ENCODE measurements at regions not wholly inside any gene's neighbourhood (a gene's known extent, or its start where the extent isn't known, plus 50 kb on each side); places are given as distances from the start of the nearest gene placed in this dataset.

GRCh38 chr14:106390947-106391346 lies 864.6 kb downstream of the TMEM121 start:
- dilution Hi-C loops (cut with MboI; ENCODE audit: extremely low pct_ligation_motif_present, low sequenced_read_pairs) = no loop called here
- no peak overlapping the region for H2AFZ ChIP-seq (ENCODE audit: low read depth, low read length)
- no peak overlapping the region for H3K27ac ChIP-seq (ENCODE audit: insufficient read depth, low read depth, low read length)
- no peaks in the 10 kb centered on the region for H4K20me1 ChIP-seq (replicated peaks; ENCODE audit: control insufficient read depth, extremely low read depth, insufficient read depth, low read length)
- ChIA-PET POLR2A (no interaction called here), CTCF (no interaction called here)
- DNase-seq (ENCODE audit: low read depth, low spot score) (no peak), FAIRE-seq (no peak)
- BruUV-seq (replicated peaks) = no TSS peak
- H3K9me3 ChIP-seq (replicated peaks; ENCODE audit: control insufficient read depth, insufficient read depth, low read length) = peaks cover 7% of the 10 kb centered on the region
- no peak overlapping the region for H3K4me2 ChIP-seq (ENCODE audit: insufficient read depth, low read length)
- TF ChIP-seq FOS (IDR thresholded peaks at IDR 0.05; ENCODE audit: borderline replicate concordance, insufficient read depth, low read length) = no peak
- TF ChIP-seq GATA2 (IDR thresholded peaks at IDR 0.05; ENCODE audit: insufficient read depth, insufficient read length, low read depth, low read length) = no peak
- no peak for TF ChIP-seq EZH2 (IDR thresholded peaks at IDR 0.05; ENCODE audit: borderline replicate concordance, low read depth, low read length, severe bottlenecking)
- TF ChIP-seq CTCF (IDR thresholded peaks at IDR 0.05; ENCODE audit: extremely low read depth in 1 of 2, insufficient read depth in 1 of 2, low read depth in 1 of 2, low read length in 2 of 2) = no peak
- TF ChIP-seq POLR2A (IDR thresholded peaks at IDR 0.05; ENCODE audit: low read depth, low read length) = no peak
- TF ChIP-seq MYC (IDR thresholded peaks at IDR 0.05; ENCODE audit: low read depth, low read length) = no peak
- TF ChIP-seq, protein P1, sequence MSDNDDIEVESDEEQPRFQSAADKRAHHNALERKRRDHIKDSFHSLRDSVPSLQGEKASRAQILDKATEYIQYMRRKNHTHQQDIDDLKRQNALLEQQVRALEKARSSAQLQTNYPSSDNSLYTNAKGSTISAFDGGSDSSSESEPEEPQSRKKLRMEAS (IDR thresholded peaks at IDR 0.05; ENCODE audit: insufficient read depth, insufficient read length) = no peak
- no peak for TF ChIP-seq POLR2AphosphoS5 (IDR thresholded peaks at IDR 0.05; ENCODE audit: insufficient read depth, low read depth, low read length)
- intact Hi-C loops (cut with micrococcal nuclease) = no loop called here
- H3K4me1 ChIP-seq (ENCODE audit: control insufficient read depth, extremely low read depth, insufficient read depth, low read length) = no peaks in the 10 kb centered on the region
- no peaks in the 10 kb centered on the region for H3K79me2 ChIP-seq (ENCODE audit: control insufficient read depth, insufficient read depth, low read length)
- H3K9me1 ChIP-seq (replicated peaks; ENCODE audit: control insufficient read depth, extremely low read depth, insufficient read depth, low read length) = no peaks in the 10 kb centered on the region
- H3K4me3 ChIP-seq (replicated peaks in 1 of 3; ENCODE audit: insufficient read depth in 1 of 3, low read depth in 1 of 3, low read length in 3 of 3) = no peak overlapping the region
- H3K9ac ChIP-seq (replicated peaks; ENCODE audit: extremely low read depth, insufficient read depth, low read length) = no peak overlapping the region
- no peaks in the 10 kb centered on the region for H3K36me3 ChIP-seq (ENCODE audit: control insufficient read depth in 2 of 2, extremely low read depth in 1 of 2, insufficient read depth in 2 of 2, low read length in 2 of 2)
- no peaks in the 10 kb centered on the region for H3K27me3 ChIP-seq (ENCODE audit: control insufficient read depth in 2 of 2, insufficient read depth in 2 of 2, low read length in 2 of 2)

Data from endothelial cell of umbilical vein (primary cell).